ENCODE measurements at regions not wholly inside any gene's neighbourhood (a gene's known extent, or its start where the extent isn't known, plus 50 kb on each side); places are given as distances from the start of the nearest gene placed in this dataset.

DNA sequence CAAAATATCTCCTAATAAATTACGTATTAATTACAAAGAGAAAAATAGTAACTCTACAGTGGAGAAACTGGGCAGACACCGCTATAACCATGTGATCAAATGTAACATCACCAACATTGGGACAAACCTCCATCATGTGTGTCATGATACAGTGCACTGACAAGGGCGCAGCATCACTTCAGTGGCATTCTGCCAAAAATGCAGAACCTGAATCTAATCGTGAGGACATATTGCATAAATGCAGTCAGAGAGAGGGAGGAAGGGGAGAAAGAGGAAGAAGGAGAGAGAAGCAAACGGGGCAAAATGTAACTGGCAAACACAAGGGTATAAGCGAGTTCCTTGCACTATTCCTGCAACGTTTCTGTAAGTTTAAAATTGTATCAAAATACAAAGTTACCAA, 74.2 kb upstream of the MARCHF10 start:
- no peak for DNase-seq (ENCODE audit: low spot score)

DNA sequence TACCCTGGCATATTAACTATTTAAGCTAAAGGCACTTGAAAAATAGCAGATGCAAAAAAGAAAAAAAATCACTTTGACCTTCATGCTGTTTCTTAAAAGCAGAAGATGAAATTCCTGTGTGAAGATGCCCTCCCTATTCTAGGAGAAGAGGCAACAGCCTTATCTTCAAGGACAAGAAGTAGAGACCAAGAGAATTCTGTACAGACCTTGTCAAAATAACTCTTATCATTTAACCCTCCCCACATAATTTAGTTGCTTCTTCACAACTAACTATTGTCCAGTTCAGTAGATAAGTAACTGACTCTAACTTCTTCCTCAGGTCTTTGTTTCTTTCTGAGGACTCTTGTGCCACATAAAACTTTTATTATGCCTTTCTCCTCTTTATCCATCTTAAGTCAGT, 72.0 kb upstream of the MARCHF10 start:
- DNase-seq (ENCODE audit: low spot score): no peak

DNA sequence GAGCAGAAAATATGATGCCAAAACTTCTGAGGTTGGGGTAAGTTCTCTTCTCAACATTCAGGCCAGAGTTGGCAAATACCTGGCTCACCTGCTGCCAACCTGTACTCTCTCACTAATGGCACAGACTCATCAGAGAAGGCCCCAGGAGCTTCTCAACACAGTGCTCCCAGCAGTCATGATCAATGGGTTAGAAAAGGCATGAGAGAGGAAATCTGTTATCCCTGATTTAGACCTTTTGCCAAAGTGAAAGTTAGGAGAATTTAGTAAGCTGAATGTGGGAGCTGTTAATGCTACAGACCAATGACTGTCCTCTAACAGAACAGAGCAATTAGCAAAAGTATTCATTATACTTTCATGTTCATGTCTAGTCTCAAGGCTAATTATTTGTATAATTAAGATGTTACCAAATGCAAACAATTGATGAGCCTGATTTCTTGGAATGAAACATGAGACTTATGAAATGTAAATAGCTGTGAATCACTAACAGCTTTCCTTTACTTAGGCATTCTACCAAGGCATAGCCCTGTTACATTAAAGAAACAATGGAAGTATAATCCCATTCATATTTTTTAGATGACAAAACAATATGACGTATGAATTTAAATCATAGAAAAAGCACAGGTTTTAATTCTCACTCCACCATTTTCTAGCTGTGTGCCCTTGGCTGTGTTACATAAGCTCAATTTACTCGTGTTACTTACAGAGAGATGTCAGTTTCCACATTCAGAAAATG, 68.7 kb upstream of the MARCHF10 start:
- DNase-seq (ENCODE audit: low spot score): no peak

DNA sequence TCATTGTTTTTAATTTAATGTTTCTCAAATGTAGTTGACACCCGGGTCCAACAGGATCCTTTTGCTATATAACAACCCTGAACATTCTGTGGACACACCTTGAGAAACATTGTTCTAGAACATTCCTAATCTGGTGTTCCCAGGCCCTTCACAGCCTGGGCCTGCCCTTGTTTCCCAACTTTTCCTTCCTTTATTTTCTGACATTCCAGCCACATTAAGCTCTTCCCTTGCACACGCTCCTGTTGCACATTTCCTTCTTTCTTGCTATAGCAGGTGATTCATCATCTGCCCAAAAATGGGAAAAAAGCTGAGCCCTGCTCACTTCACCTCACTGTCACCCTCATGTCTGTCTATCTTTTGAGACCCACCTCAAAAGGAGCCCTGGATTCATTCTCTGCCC, 67.9 kb upstream of the MARCHF10 start:
- no peak for DNase-seq (ENCODE audit: low spot score)

GRCh38 chr17:62875296-62875695, 67.2 kb upstream of the MARCHF10 start:
- no peak for DNase-seq (ENCODE audit: low spot score)

DNA sequence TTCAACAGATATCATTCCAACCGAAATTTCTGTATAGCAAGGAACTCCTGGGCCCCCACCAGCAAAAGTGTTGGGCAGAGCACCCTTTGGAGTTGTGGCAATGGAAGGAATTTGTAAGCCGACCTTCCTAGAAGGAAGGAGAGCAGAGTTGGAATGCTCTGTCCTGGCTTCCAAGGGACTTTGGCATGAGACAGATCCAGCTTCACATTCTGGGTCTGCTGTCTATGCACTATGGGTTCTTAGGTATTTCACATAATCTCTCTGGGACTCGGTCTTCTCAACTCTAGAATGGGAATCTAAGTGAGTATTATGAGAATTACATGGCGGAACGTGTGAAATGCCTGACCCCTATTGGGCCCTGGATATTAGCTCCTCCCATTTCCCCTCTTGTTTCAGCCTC, 63.2 kb upstream of the MARCHF10 start:
- no peak for DNase-seq (ENCODE audit: low spot score)

DNA sequence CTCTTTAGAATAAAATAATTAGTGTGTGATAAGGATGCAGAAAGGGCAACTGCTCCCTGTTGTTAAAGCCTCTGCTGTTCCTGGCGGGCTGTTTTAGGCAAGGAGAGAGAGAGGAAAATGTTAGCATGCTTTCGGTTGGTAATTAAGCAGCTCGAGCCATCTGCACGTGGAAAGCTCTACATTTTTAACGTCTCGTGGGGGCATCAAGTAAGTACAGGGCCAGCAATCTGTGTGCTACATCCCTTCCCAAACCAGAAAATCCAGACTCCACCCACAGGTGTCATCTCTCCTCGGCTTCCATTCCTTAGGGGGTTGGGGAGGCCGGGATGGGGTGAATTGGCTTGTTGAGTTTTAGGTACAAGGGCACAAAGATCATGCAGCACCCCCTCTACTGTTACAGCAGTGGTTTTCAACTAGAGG, 62.4 kb upstream of the MARCHF10 start:
- no peak for DNase-seq (ENCODE audit: low spot score)

- peak; percentile 15 for DNase-seq (ENCODE audit: low spot score)
Observed at GRCh38 chr17:62870030-62870541, 62.0 kb upstream of the MARCHF10 start.

DNA sequence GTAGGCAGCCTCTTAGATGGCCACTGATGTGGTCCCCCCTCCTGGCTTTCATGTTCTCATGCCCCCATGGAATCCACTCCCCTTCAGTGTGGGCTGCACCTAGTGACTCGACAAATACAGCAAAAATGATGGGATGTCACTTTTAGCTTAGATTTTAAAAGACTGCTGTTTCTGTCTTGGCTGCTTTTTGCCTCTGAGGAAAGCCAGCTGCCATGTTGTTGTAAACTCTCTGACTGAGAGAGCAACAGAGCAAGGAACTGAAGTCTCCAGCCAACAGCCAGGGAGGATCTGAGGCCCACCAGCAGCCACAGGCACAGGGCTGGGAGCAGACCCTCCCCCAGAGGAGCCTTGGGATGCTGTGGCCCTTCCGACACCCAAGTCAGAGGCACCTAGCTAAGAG, 60.6 kb upstream of the MARCHF10 start:
- no peak for DNase-seq (ENCODE audit: low spot score)

- no peak for DNase-seq (ENCODE audit: low spot score)
Observed at GRCh38 chr17:62868008-62868407, 59.9 kb upstream of the MARCHF10 start.

GRCh38 chr17:62867303-62867702, 59.2 kb upstream of the MARCHF10 start:
- DNase-seq (ENCODE audit: low spot score): no peak

- no peak for DNase-seq (ENCODE audit: low spot score)
Observed at GRCh38 chr17:62866471-62866870, 58.4 kb upstream of the MARCHF10 start.

GRCh38 chr17:62865586-62865985, 57.5 kb upstream of the MARCHF10 start:
- DNase-seq (ENCODE audit: low spot score): no peak

GRCh38 chr17:62862251-62862650, 54.1 kb upstream of the MARCHF10 start:
- no peak for DNase-seq (ENCODE audit: low spot score)

GRCh38 chr17:62860962-62861873, 53.1 kb upstream of the MARCHF10 start:
- DNase-seq (ENCODE audit: low spot score): no peak

DNA sequence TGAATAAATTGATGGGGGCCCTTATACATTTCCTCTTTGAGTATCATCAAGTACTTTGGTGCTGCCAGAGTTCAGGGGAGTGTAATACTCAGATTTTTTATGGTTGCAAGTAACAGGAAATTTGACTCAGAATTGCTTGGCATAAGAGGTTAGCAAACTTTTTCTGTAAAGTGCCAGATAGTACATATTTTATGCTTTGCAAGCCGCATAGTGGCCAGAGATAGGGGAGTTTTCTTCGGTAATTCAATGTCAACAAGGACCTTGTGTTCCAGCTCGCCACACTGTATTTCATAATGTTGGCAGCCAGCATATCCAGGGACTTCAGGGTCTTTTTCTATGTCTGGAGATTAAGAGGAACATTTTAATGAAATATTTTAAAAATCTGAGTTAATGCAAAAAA, 51.0 kb upstream of the MARCHF10 start:
- no peak for DNase-seq (ENCODE audit: low spot score)

Measured in SW480 (cell line).